ENCODE measurements at regions not wholly inside any gene's neighbourhood (a gene's known extent, or its start where the extent isn't known, plus 50 kb on each side); places are given as distances from the start of the nearest gene placed in this dataset.

DNA sequence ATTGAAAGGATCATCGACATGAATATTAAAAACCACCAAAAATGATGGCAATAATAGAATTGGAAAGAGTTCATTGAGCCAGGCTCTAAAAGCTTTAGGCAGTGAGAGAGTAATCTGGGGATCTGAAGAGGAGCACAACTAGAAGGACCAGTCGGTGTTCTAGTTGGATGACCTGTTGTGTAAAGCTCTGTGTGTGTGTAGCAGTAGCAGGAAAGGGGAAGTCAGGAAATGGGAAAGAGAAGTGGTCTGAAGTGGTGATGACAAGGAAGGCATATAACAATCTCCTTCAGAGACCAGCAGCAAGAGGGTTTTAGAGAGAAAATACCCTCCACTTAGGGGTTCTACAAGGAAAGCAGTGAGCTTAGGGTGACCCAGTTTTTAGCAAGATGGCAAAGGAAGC is 539.2 kb downstream of the HTR7 start:
- no peaks in the 10 kb centered on the region for H3K9me3 Mint-ChIP-seq
- no peak overlapping the region for H3K27ac Mint-ChIP-seq
- no peaks in the 10 kb centered on the region for H3K36me3 Mint-ChIP-seq (ENCODE audit: low read depth)
- peaks cover 3% of the 10 kb centered on the region for H3K27me3 Mint-ChIP-seq (ENCODE audit: low read depth)
- peaks cover 24% of the 10 kb centered on the region for H3K4me1 Mint-ChIP-seq
- TF ChIP-seq, protein P1, sequence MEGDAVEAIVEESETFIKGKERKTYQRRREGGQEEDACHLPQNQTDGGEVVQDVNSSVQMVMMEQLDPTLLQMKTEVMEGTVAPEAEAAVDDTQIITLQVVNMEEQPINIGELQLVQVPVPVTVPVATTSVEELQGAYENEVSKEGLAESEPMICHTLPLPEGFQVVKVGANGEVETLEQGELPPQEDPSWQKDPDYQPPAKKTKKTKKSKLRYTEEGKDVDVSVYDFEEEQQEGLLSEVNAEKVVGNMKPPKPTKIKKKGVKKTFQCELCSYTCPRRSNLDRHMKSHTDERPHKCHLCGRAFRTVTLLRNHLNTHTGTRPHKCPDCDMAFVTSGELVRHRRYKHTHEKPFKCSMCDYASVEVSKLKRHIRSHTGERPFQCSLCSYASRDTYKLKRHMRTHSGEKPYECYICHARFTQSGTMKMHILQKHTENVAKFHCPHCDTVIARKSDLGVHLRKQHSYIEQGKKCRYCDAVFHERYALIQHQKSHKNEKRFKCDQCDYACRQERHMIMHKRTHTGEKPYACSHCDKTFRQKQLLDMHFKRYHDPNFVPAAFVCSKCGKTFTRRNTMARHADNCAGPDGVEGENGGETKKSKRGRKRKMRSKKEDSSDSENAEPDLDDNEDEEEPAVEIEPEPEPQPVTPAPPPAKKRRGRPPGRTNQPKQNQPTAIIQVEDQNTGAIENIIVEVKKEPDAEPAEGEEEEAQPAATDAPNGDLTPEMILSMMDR (IDR thresholded peaks at IDR 0.05; ENCODE audit: unreplicated experiment in 3 of 3) = no peak
- H3K4me3 Mint-ChIP-seq = no peak overlapping the region

DNA sequence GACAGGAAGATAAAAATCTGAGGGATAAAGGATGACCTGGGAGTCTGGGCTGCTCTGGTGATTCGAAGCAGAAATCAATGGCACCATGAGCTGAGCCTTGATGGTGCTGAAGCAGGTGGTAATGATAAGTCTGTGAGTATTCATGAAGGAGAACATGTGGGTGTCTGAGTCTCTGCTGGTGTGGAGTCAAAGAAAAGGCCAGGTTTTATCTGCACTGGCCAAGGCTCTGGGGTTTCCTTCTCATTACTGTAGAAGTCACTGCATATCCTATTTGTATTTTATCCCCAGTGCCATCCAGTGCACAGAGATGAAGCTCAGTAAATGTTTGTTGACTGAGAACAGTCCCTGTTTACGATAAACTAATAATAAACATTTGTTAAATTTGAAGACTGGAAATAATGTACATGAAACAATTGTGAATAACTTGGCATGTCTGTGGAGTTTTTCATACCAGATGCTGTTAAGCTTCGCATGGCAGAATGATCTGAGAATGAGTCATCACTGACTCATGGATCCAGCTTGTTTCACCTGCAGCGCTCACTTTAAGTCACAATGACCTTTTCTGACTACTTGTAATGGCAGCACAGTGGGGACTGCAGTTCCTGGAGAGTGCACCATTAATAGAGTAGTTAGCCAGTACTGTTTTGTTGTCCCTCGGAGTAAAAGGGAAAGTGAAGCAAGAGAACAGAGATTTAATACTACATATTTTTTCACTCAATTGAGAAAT is 538.5 kb downstream of the HTR7 start:
- Mint-ChIP-seq H3K9me3 (no peaks in the 10 kb centered on the region), H3K4me1 (peaks cover 23% of the 10 kb centered on the region), H3K27ac (no peak overlapping the region), H3K27me3 (ENCODE audit: low read depth) (peaks cover 3% of the 10 kb centered on the region), H3K4me3 (no peak overlapping the region), H3K36me3 (ENCODE audit: low read depth) (no peaks in the 10 kb centered on the region)
- TF ChIP-seq, protein P1 (IDR thresholded peaks at IDR 0.05; ENCODE audit: unreplicated experiment in 3 of 3) = no peak

DNA sequence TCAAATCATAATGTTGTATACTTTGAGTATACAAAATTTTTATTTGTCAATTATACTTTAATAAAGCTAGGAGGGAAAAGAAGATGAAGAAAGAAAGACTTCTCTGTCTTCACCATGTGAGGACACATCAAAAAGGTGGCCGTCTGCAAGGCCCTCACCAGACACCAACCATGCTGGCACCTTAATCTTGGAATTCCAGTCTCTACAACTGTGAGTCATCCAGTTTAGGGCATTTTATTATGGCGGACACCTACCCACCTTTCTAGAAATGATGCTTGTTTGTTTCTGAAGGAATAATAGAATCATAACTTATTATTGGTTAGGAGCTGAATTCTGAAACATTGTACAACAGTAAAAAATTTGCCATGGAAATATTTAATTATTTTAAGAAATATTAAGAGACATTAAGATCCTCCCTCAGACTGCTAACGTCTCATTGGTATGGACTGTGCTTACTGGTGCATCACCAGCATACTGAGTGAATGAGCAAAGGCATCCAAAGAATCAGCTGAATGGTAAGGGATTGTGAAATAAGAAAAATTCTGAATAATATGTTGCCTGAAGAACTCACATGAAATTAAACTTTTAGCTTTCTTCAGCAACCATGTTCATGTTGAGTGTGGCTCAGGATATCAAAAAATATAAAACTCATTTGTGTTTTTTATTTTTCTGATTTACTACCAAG is 536.6 kb downstream of the HTR7 start:
- Mint-ChIP-seq H3K4me3 (no peak overlapping the region), H3K4me1 (peaks cover 18% of the 10 kb centered on the region), H3K27me3 (ENCODE audit: low read depth) (peaks cover 3% of the 10 kb centered on the region), H3K9me3 (no peaks in the 10 kb centered on the region), H3K27ac (no peak overlapping the region), H3K36me3 (ENCODE audit: low read depth) (no peaks in the 10 kb centered on the region)
- TF ChIP-seq, protein P1 (IDR thresholded peaks at IDR 0.05; ENCODE audit: unreplicated experiment in 3 of 3) = no peak

DNA sequence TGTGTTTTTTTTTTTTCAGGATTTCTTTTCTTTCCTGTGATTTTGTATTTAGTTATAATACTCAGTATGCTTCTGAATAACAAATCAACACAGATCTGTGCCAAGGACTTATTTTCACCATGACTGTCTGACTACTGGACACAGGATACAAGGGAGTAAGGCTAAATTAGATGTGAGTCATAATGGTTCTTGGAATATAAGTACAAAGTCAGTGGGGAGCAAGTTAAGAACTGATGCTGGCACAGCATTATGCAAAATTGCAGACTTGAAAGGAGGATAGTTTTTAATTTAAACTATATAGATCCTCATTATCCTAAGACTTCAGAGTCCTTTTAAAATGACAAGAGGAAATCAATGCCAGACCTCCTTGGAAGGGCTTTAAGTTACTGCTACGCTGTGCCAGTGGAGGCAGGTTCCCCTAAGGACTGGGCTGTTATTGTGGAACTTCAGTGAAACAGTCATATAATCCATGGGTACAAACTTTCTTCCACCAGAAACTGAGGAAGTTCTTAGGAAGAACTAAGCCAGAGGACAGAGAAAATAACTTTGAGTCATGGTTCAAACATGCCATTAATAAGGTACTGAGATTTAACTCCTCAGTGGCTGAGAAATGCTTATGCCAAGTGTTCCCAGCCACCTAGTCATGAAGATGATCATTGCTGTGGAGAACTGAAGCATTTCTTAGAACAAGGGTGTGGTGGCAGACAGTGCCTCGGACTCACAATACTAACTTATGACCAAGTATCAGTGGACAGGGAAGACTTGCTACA is 531.2 kb downstream of the HTR7 start:
- TF ChIP-seq, protein P1 (IDR thresholded peaks at IDR 0.05; ENCODE audit: unreplicated experiment in 3 of 3) = no peak
- H3K27ac Mint-ChIP-seq = no peak overlapping the region
- H3K36me3 Mint-ChIP-seq (ENCODE audit: low read depth) = no peaks in the 10 kb centered on the region
- peaks cover 21% of the 10 kb centered on the region for H3K4me1 Mint-ChIP-seq
- H3K9me3 Mint-ChIP-seq = no peaks in the 10 kb centered on the region
- peaks cover 3% of the 10 kb centered on the region for H3K27me3 Mint-ChIP-seq (ENCODE audit: low read depth)
- H3K4me3 Mint-ChIP-seq = no peak overlapping the region

DNA sequence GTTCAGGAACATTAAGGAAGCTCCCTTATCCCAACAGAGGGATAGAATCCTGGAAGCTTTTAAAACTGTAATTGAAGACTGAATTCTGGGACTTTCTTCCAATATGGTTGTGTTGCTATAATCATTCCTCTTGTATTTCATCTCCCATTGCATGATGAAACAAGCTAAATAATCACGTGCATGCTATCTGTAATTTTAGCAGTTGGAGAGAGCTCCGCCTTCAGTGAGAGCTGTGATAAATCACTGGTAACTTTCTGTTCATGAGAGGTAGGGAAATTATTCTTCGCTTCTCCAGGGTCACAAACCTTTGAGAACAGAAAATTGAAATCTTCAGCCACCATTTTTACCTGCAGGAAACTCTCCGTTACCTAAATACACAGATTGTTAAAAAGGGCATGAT is 530.2 kb downstream of the HTR7 start:
- Mint-ChIP-seq H3K27me3 (ENCODE audit: low read depth) (peaks cover 3% of the 10 kb centered on the region), H3K36me3 (ENCODE audit: low read depth) (no peaks in the 10 kb centered on the region), H3K4me1 (peaks cover 16% of the 10 kb centered on the region), H3K4me3 (no peak overlapping the region), H3K27ac (no peak overlapping the region), H3K9me3 (no peaks in the 10 kb centered on the region)
- TF ChIP-seq, protein P1 (IDR thresholded peaks at IDR 0.05; ENCODE audit: unreplicated experiment in 3 of 3) = no peak
